ENCODE measurements at regions not wholly inside any gene's neighbourhood (a gene's known extent, or its start where the extent isn't known, plus 50 kb on each side); places are given as distances from the start of the nearest gene placed in this dataset.

GRCh38 chrX:102067966-102068723 is 57.3 kb upstream of the TCEAL2 start:
- no peak for DNase-seq (ENCODE audit: low read depth)

- no peak for DNase-seq (ENCODE audit: low read depth)
Observed at GRCh38 chrX:102063445-102064074, 61.9 kb upstream of the TCEAL2 start.

GRCh38 chrX:102044496-102044895 is 81.0 kb upstream of the TCEAL2 start:
- DNase-seq (ENCODE audit: low read depth): no peak

- no peak for DNase-seq (ENCODE audit: low read depth)
Observed at GRCh38 chrX:102043380-102043779, 82.1 kb upstream of the TCEAL2 start.

- DNase-seq (ENCODE audit: low read depth): peak; percentile 42
Observed at GRCh38 chrX:102042372-102043325, 82.8 kb upstream of the TCEAL2 start.

- DNase-seq (ENCODE audit: low read depth): no peak
Observed at GRCh38 chrX:102029026-102029425, 96.5 kb upstream of the TCEAL2 start.

GRCh38 chrX:102018208-102018607 is 86.4 kb upstream of the ZMAT1 start:
- DNase-seq (ENCODE audit: low read depth): no peak

GRCh38 chrX:102008901-102009300 is 77.1 kb upstream of the ZMAT1 start:
- DNase-seq (ENCODE audit: low read depth): no peak

- DNase-seq (ENCODE audit: low read depth): no peak
Observed at GRCh38 chrX:101999644-102000539, 68.1 kb upstream of the ZMAT1 start.

- no peak for DNase-seq (ENCODE audit: low read depth)
Observed at GRCh38 chrX:101993335-101993734, 61.5 kb upstream of the ZMAT1 start.

GRCh38 chrX:101986586-101986985 is 54.8 kb upstream of the ZMAT1 start:
- DNase-seq (ENCODE audit: low read depth): peak; percentile 82

All from HT1080 (cell line).